SK-N-MC (cell line): ENCODE measurements at regions not wholly inside any gene's neighbourhood (a gene's known extent, or its start where the extent isn't known, plus 50 kb on each side); places are given as distances from the start of the nearest gene placed in this dataset.

Source experiments
- EZH2 ChIP-seq: fragments of 200-600 bp; sonication (generic); IDR thresholded peaks from one replicate; pipeline ENCODE4 v1.6.1; 2017; ENCODE audit warnings: antibody characterized with exemption
- FOXP2 ChIP-seq: optimal IDR thresholded peaks from 2 replicates; pipeline ENCODE3; 2011; ENCODE audit warnings: mild to moderate bottlenecking, moderate library complexity; ENCODE audit not compliant: insufficient read depth; ENCODE audit errors: extremely low read length, control extremely low read depth
- POLR2AphosphoS5 ChIP-seq: IDR thresholded peaks from 2 replicates; pipeline ENCODE4 v1.6.1; 2012; ENCODE audit warnings: mild to moderate bottlenecking, low read depth, low read length, borderline replicate concordance

- TF ChIP-seq POLR2AphosphoS5 (no peak), EZH2 (no peak), FOXP2 (no peak)
Measured at GRCh38 chr2:76257802-76258201, 547.1 kb upstream of the GCFC2 start.
